ENCODE measurements at regions not wholly inside any gene's neighbourhood (a gene's known extent, or its start where the extent isn't known, plus 50 kb on each side); places are given as distances from the start of the nearest gene placed in this dataset.
"Not testable (repeated sequence)": the region's sequence is repeated elsewhere in the genome, so short reads cannot be mapped to it uniquely, and the experiment has no call there.

- H3K27me3 Mint-ChIP-seq, H3K9me3 Mint-ChIP-seq: not testable (repeated sequence)
Measured at GRCh38 chr16:16521239-16522002, 142.5 kb downstream of the NPIPA7 start.

DNA sequence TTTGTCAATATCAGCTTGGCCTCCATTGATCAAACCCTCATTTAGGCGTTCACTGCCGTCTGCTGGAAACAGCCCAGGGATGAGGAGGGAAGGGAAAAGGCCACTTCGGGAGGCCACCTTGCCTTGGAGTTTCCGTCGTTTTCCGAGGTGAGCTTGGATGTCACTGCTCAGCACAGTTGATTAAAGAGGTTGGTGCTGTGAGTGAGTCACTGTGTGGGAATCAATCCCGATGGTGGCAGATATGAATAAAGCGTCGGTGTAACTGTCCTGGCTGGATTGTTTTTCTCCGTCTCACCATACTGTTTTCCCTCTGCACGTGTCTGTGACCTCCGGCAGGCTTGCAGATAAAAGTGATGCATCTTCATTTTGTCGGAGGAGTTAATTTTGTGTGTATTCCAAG, 148.1 kb downstream of the NPIPA7 start:
- DNase-seq; H3K27ac Mint-ChIP-seq; POLR2A ChIA-PET; H3K9me3 Mint-ChIP-seq; CTCF ChIA-PET; intact Hi-C loops (cut with micrococcal nuclease); H3K4me1 Mint-ChIP-seq (ENCODE audit: low read depth); H3K27me3 Mint-ChIP-seq; H3K4me3 Mint-ChIP-seq; H3K36me3 Mint-ChIP-seq: not testable (repeated sequence)

More at GRCh38 chr16:16521239-16522002, 142.5 kb downstream of the NPIPA7 start:
- intact Hi-C loops (cut with micrococcal nuclease); DNase-seq; H3K27ac Mint-ChIP-seq; POLR2A ChIA-PET; H3K4me1 Mint-ChIP-seq (ENCODE audit: low read depth); H3K4me3 Mint-ChIP-seq; CTCF ChIA-PET; H3K36me3 Mint-ChIP-seq: not testable (repeated sequence)

DNA sequence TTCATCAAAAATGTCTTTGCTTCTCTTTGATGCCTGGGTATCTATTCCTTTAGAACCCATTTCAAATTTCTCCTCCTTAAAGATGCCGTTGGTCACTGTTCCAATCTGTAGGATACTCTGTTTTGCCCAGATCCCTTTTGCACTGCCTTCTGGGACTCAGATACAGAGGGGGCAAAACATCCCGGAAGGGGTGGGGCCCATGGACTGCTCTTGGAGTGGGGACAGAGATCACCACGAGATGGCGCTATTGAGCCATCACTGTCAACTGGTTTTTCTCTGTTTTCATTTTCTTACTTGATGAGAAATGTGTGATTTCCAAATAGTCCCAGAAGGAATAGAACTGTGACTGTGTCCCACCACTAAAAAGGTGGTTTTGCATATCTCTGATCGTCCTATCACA, 151.8 kb downstream of the NPIPA7 start:
- H3K4me3 Mint-ChIP-seq; H3K4me1 Mint-ChIP-seq (ENCODE audit: low read depth); H3K27ac Mint-ChIP-seq; H3K36me3 Mint-ChIP-seq; CTCF ChIA-PET; intact Hi-C loops (cut with micrococcal nuclease); POLR2A ChIA-PET; DNase-seq; H3K27me3 Mint-ChIP-seq; H3K9me3 Mint-ChIP-seq: not testable (repeated sequence)

- DNase-seq; H3K4me1 Mint-ChIP-seq (ENCODE audit: low read depth); H3K4me3 Mint-ChIP-seq; H3K27me3 Mint-ChIP-seq; POLR2A ChIA-PET; intact Hi-C loops (cut with micrococcal nuclease); H3K9me3 Mint-ChIP-seq; CTCF ChIA-PET; H3K36me3 Mint-ChIP-seq; H3K27ac Mint-ChIP-seq: not testable (repeated sequence)
Measured at GRCh38 chr16:16535565-16535964, 156.6 kb downstream of the NPIPA7 start.

DNA sequence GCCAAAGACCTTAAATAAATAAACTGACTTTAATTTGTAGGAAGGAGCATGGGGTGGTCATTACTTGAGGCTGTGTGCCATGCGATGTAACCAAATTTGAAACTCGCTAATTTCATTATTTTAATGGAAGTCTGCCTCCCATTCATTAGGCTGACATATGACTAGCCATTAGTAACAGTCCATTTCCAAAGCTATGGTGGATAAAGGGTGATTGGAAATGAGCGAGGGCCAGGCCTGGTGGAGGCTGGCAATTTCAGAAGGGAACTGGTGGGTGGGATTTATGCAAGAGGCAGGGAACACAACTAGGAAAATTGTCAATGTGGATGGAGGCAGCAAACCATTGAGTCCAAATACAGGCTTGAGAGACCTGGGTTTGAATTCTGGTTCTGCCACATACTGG, 157.2 kb downstream of the NPIPA7 start:
- H3K4me3 Mint-ChIP-seq; POLR2A ChIA-PET; H3K9me3 Mint-ChIP-seq; H3K27me3 Mint-ChIP-seq; H3K36me3 Mint-ChIP-seq; DNase-seq; H3K4me1 Mint-ChIP-seq (ENCODE audit: low read depth); H3K27ac Mint-ChIP-seq; intact Hi-C loops (cut with micrococcal nuclease); CTCF ChIA-PET: not testable (repeated sequence)

DNA sequence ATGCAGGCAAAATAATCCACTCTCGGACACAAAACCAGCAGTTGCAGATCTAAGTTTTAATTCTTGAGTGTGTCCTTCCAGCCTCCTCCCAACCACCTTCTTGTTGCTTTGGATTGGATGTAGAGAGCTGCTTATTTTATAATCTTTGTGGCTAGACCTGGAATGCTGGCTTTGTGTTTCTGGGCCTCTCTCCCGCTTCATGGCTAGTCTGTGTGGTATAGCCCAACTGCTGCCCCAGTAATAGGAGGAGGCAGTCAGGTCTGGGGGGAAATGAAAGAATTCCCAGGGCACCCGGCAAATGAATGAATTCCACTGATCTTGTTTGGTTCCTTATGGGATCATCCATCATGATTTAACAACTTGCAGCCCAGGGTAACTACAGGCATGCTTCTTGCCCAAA, 170.8 kb downstream of the NPIPA7 start:
- not testable (repeated sequence) for H3K9me3 Mint-ChIP-seq

GRCh38 chr16:16550824-16551223, 171.9 kb downstream of the NPIPA7 start:
- H3K27me3 Mint-ChIP-seq; POLR2A ChIA-PET; H3K4me3 Mint-ChIP-seq; H3K9me3 Mint-ChIP-seq; H3K27ac Mint-ChIP-seq; H3K36me3 Mint-ChIP-seq; CTCF ChIA-PET; DNase-seq; H3K4me1 Mint-ChIP-seq (ENCODE audit: low read depth); intact Hi-C loops (cut with micrococcal nuclease): not testable (repeated sequence)

More for the DNA sequence above, 170.8 kb downstream of the NPIPA7 start:
- CTCF ChIA-PET; H3K27ac Mint-ChIP-seq; H3K4me1 Mint-ChIP-seq (ENCODE audit: low read depth); intact Hi-C loops (cut with micrococcal nuclease); H3K27me3 Mint-ChIP-seq; H3K36me3 Mint-ChIP-seq; POLR2A ChIA-PET; DNase-seq; H3K4me3 Mint-ChIP-seq: not testable (repeated sequence)

GRCh38 chr16:16552819-16553340, 173.9 kb downstream of the NPIPA7 start:
- H3K9me3 Mint-ChIP-seq; H3K4me3 Mint-ChIP-seq; POLR2A ChIA-PET; H3K27me3 Mint-ChIP-seq; DNase-seq; H3K4me1 Mint-ChIP-seq (ENCODE audit: low read depth); H3K27ac Mint-ChIP-seq; H3K36me3 Mint-ChIP-seq; intact Hi-C loops (cut with micrococcal nuclease); CTCF ChIA-PET: not testable (repeated sequence)

- POLR2A ChIA-PET; H3K9me3 Mint-ChIP-seq; H3K4me1 Mint-ChIP-seq (ENCODE audit: low read depth); H3K27ac Mint-ChIP-seq; H3K36me3 Mint-ChIP-seq; H3K4me3 Mint-ChIP-seq; H3K27me3 Mint-ChIP-seq; intact Hi-C loops (cut with micrococcal nuclease); CTCF ChIA-PET; DNase-seq: not testable (repeated sequence)
Measured at GRCh38 chr16:16559179-16559740, 180.3 kb downstream of the NPIPA7 start.

- CTCF ChIA-PET; H3K27ac Mint-ChIP-seq; H3K4me1 Mint-ChIP-seq (ENCODE audit: low read depth); H3K9me3 Mint-ChIP-seq; H3K27me3 Mint-ChIP-seq; H3K36me3 Mint-ChIP-seq; intact Hi-C loops (cut with micrococcal nuclease); DNase-seq; H3K4me3 Mint-ChIP-seq; POLR2A ChIA-PET: not testable (repeated sequence)
Measured at GRCh38 chr16:16561532-16561931, 182.6 kb downstream of the NPIPA7 start.

- H3K27me3 Mint-ChIP-seq; H3K4me1 Mint-ChIP-seq (ENCODE audit: low read depth); DNase-seq; H3K27ac Mint-ChIP-seq; H3K4me3 Mint-ChIP-seq; intact Hi-C loops (cut with micrococcal nuclease); CTCF ChIA-PET; H3K9me3 Mint-ChIP-seq; POLR2A ChIA-PET; H3K36me3 Mint-ChIP-seq: not testable (repeated sequence)
Measured at GRCh38 chr16:16563962-16564361, 185.0 kb downstream of the NPIPA7 start.

DNA sequence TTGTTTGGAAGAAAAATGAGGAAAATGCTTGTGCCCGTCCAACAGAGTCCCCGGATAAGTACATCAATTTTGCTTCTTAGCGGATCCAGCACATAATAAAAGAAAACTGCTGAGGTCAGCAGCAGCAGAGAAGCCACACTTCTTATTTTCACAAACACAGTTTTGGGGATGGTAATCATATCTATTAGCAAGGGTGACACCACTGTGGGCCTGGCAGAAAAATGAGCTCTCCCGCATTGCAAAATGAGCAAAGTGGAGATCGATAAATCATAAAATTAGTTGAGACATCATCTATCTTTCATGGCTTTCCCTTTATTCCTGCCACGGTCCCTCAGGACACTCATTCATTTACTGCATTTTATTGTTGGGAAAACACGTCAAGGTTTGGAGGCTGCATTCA, 186.4 kb downstream of the NPIPA7 start:
- DNase-seq; H3K36me3 Mint-ChIP-seq; intact Hi-C loops (cut with micrococcal nuclease); POLR2A ChIA-PET; CTCF ChIA-PET; H3K9me3 Mint-ChIP-seq; H3K27me3 Mint-ChIP-seq; H3K4me1 Mint-ChIP-seq (ENCODE audit: low read depth); H3K27ac Mint-ChIP-seq; H3K4me3 Mint-ChIP-seq: not testable (repeated sequence)

- CTCF ChIA-PET; H3K4me3 Mint-ChIP-seq; H3K27me3 Mint-ChIP-seq; H3K4me1 Mint-ChIP-seq (ENCODE audit: low read depth); intact Hi-C loops (cut with micrococcal nuclease); H3K27ac Mint-ChIP-seq; DNase-seq; H3K9me3 Mint-ChIP-seq; H3K36me3 Mint-ChIP-seq; POLR2A ChIA-PET: not testable (repeated sequence)
Measured at GRCh38 chr16:16570055-16570454, 191.1 kb downstream of the NPIPA7 start.

Measured in activated CD4-positive, alpha-beta memory T cell treated with anti-CD3 and anti-CD28 coated beads for 36 hours (primary cell).